ENCODE measurements at regions not wholly inside any gene's neighbourhood (a gene's known extent, or its start where the extent isn't known, plus 50 kb on each side); places are given as distances from the start of the nearest gene placed in this dataset.

- POLR2A ChIA-PET, result interaction anchor here (1.4 kb wide), 1 partner anchor 58 kb away, joined by 3 read pairs; no protein-coding TSS in a partner anchor
- Mint-ChIP-seq H3K27ac (no peak overlapping the region), H3K4me1 (ENCODE audit: low read depth) (no peaks in the 10 kb centered on the region), H3K27me3 (no peaks in the 10 kb centered on the region), H3K9me3 (no peaks in the 10 kb centered on the region), H3K4me3 (no peak overlapping the region), H3K36me3 (ENCODE audit: low read depth) (no peaks in the 10 kb centered on the region)
- DNase-seq (no peak), ATAC-seq (ENCODE audit: poor library complexity) (no peak)
- Histone ChIP-seq H3K27ac (ENCODE audit: low read depth in 1 of 2, low read length in 2 of 2) (no peak overlapping the region), H3K9me3 (ENCODE audit: control insufficient read depth in 1 of 2, insufficient read depth in 1 of 2, low read length in 2 of 2) (no peaks in the 10 kb centered on the region), H3K4me3 (ENCODE audit: low read length) (no peak overlapping the region), H3K4me1 (ENCODE audit: insufficient read depth, low read length) (peaks cover 4% of the 10 kb centered on the region), H3K36me3 (ENCODE audit: insufficient read depth, low read length) (no peaks in the 10 kb centered on the region), H3K27me3 (ENCODE audit: control insufficient read depth in 1 of 2, insufficient read depth in 2 of 2, low read length in 2 of 2) (peaks cover 0 to 2% of the 10 kb centered on the region in 2 experiments)
- CTCF ChIA-PET, result interaction anchor here (1.4 kb wide), 1 partner anchor 31 kb away, joined by 3 read pairs; no protein-coding TSS in a partner anchor
- no peak for TF ChIP-seq CTCF (IDR thresholded peaks at IDR 0.05)
- intact Hi-C loops (cut with DNase I, micrococcal nuclease), result no loop called here
Measured at GRCh38 chr4:42715807-42716482, 59.0 kb upstream of the ATP8A1 start.

- Histone ChIP-seq H3K4me3 (ENCODE audit: low read length) (no peak overlapping the region), H3K9me3 (ENCODE audit: control insufficient read depth in 1 of 2, insufficient read depth in 1 of 2, low read length in 2 of 2) (no peaks in the 10 kb centered on the region), H3K27ac (ENCODE audit: low read depth in 1 of 2, low read length in 2 of 2) (no peak overlapping the region), H3K36me3 (ENCODE audit: insufficient read depth, low read length) (no peaks in the 10 kb centered on the region), H3K4me1 (ENCODE audit: insufficient read depth, low read length) (peaks cover 4% of the 10 kb centered on the region), H3K27me3 (ENCODE audit: control insufficient read depth in 1 of 2, insufficient read depth in 2 of 2, low read length in 2 of 2) (peaks cover 0 to 2% of the 10 kb centered on the region in 2 experiments)
- no peak overlapping the region for H3K27ac Mint-ChIP-seq
- H3K36me3 Mint-ChIP-seq (ENCODE audit: low read depth), result no peaks in the 10 kb centered on the region
- DNase-seq (no peak), ATAC-seq (ENCODE audit: poor library complexity) (no peak)
- CTCF ChIA-PET, result no interaction called here
- H3K27me3 Mint-ChIP-seq, result peaks cover 10% of the 10 kb centered on the region
- H3K9me3 Mint-ChIP-seq, result no peaks in the 10 kb centered on the region
- TF ChIP-seq CTCF (IDR thresholded peaks at IDR 0.05), result no peak
- no peak overlapping the region for H3K4me3 Mint-ChIP-seq
- POLR2A ChIA-PET, result no interaction called here
- no peaks in the 10 kb centered on the region for H3K4me1 Mint-ChIP-seq (ENCODE audit: low read depth)
- intact Hi-C loops (cut with DNase I, micrococcal nuclease), result no loop called here
Measured at GRCh38 chr4:42713391-42713790, 56.5 kb upstream of the ATP8A1 start.

- peaks cover 10% of the 10 kb centered on the region for H3K27me3 Mint-ChIP-seq
- Histone ChIP-seq H3K36me3 (ENCODE audit: insufficient read depth, low read length) (no peaks in the 10 kb centered on the region), H3K4me1 (ENCODE audit: insufficient read depth, low read length) (peaks cover 4% of the 10 kb centered on the region), H3K4me3 (ENCODE audit: low read length) (no peak overlapping the region), H3K9me3 (ENCODE audit: control insufficient read depth in 1 of 2, insufficient read depth in 1 of 2, low read length in 2 of 2) (no peaks in the 10 kb centered on the region), H3K27ac (ENCODE audit: low read depth in 1 of 2, low read length in 2 of 2) (no peak overlapping the region), H3K27me3 (ENCODE audit: control insufficient read depth in 1 of 2, insufficient read depth in 2 of 2, low read length in 2 of 2) (peaks cover 0 to 2% of the 10 kb centered on the region in 2 experiments)
- H3K4me3 Mint-ChIP-seq, result no peak overlapping the region
- no peaks in the 10 kb centered on the region for H3K9me3 Mint-ChIP-seq
- intact Hi-C loops (cut with DNase I, micrococcal nuclease), result no loop called here
- TF ChIP-seq CTCF (IDR thresholded peaks at IDR 0.05), result no peak
- CTCF ChIA-PET, result no interaction called here
- H3K27ac Mint-ChIP-seq, result no peak overlapping the region
- POLR2A ChIA-PET, result no interaction called here
- ATAC-seq (ENCODE audit: poor library complexity) (no peak), DNase-seq (no peak)
- H3K4me1 Mint-ChIP-seq (ENCODE audit: low read depth), result no peaks in the 10 kb centered on the region
- no peaks in the 10 kb centered on the region for H3K36me3 Mint-ChIP-seq (ENCODE audit: low read depth)
Measured at GRCh38 chr4:42712854-42713253, 55.9 kb upstream of the ATP8A1 start.

All from CD4-positive, alpha-beta T cell (primary cell).